HG03103 (cell line): ENCODE measurements at regions not wholly inside any gene's neighbourhood (a gene's known extent, or its start where the extent isn't known, plus 50 kb on each side); places are given as distances from the start of the nearest gene placed in this dataset.

ENCODE experiments used
- ATAC-seq: cut with Tn5 transposase; IDR thresholded peaks from one replicate; pipeline ENCODE4 v1.9.1; 2021; ENCODE audit warnings: low read depth; ENCODE audit not compliant: unreplicated experiment

GRCh38 chr15:97057503-97057902, 727.0 kb downstream of the NR2F2 start:
- ATAC-seq, result no peak

- no peak for ATAC-seq
Measured at GRCh38 chr15:97059281-97059680, 728.8 kb downstream of the NR2F2 start.

DNA sequence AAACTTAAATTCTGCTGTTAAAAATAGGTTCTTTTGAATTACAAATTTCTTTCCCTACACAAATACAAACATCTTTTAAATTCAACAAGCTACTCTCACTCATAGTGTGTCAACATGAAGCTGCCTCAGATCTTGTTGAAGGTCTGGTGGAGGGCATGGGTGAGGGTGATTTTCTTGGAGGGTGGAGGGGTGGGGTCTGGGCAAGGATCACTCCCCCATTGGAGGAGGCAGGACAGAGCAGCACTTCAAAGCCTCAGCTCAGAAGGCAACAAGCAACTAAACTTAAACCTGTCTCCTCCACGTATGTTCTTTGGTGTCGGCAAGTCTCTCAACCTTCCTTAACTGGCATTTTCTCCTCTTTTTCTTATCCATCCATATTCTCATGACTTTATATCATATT, 730.9 kb downstream of the NR2F2 start:
- ATAC-seq, result no peak

DNA sequence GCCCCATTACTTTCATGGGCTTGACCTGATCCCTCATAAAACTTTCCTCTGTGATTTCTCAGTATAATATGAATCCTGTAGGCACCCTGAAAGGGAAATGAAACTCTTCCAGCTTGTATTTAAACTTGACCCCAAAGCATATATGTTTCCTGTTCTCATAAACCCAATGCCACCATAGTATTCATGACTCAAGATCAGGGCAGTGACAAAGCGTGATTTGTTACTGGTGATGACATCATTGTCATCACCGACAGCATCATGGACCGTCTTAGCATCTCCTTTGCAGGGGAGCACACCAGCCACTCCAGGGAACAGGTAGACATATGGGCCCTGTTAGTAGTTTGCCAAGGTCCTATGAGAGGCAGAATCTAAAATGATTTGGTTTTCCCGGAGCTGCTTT, 741.2 kb downstream of the NR2F2 start:
- ATAC-seq, result no peak

DNA sequence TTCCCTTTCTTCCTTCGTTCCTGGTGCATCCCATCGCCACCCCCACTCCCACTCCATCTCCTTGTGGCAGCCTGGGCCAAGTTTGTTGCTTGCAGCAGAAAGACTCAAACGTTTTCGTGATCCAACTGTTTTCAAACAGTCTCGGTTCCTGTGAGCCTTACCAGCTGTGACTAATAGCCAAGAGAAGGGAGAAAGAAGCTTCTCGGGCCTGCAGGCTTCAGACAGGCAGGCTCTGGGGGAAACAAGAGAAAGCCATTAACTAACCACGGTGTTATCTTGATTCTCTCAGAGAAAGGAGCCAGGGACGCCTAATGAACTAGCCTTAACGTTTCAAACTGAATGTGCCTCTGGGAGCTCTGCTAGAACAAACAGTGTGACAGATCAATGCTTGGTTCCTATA, 742.0 kb downstream of the NR2F2 start:
- ATAC-seq, result no peak

GRCh38 chr15:97076011-97076410, 745.5 kb downstream of the NR2F2 start:
- no peak for ATAC-seq

DNA sequence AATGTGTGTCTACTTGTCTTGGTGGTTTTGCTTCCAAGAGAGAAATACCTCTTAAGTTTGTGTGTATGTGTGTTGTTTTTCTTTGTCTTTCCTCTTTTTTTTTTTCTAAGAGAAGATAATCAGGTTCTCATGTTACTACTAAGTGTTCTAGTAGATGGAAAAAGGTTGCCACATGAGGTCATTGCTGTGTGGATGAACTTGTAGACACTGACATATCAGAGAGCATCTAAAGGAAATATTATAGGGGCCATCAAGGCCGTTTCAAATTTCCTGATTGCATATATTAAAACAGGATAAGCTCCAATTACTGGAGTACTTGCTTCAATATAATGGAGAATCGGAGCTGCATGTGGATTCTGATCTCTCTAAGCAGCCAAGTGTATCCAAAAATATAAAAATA, 747.5 kb downstream of the NR2F2 start:
- ATAC-seq, result no peak

GRCh38 chr15:97078591-97078990, 748.1 kb downstream of the NR2F2 start:
- ATAC-seq, result no peak

GRCh38 chr15:97081666-97082226, 751.2 kb downstream of the NR2F2 start:
- no peak for ATAC-seq

DNA sequence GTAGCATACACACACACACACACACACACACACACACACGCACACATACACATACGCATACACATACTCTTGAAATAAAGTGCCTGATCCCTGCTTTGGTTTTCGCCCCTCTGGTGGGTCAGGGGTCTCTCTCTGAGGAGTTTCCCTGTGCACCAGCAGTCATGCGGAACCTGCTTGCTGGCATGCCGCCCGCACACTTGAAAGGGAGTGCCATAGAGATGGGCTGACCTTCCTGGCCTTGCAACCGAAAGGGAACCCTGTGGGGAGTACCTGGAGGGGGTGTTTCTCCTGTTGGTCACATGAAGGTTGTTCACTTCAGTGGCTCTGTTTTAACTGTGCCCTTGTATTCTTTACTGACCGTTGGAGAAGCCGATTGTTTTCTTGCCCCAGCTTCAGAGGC, 752.3 kb downstream of the NR2F2 start:
- no peak for ATAC-seq

DNA sequence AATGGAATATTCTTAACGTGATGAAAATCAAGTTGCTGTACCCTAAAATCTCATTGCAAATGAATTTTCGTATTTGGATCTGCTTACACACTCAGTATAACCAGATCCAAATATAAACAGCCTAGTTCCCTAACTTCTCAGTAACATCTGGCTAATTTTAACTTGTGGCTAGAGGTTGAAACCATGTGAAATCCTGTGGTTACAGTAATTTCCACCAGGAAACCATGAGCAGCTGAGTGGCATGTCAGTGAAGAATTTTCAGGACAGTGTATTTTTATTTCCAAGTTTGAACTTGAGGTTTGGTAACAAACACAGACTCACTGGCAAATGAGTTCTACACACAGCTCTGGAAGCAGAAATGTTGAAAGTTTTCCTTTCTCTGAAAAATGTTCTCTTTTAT, 754.1 kb downstream of the NR2F2 start:
- no peak for ATAC-seq

GRCh38 chr15:97085731-97086130, 755.2 kb downstream of the NR2F2 start:
- no peak for ATAC-seq

DNA sequence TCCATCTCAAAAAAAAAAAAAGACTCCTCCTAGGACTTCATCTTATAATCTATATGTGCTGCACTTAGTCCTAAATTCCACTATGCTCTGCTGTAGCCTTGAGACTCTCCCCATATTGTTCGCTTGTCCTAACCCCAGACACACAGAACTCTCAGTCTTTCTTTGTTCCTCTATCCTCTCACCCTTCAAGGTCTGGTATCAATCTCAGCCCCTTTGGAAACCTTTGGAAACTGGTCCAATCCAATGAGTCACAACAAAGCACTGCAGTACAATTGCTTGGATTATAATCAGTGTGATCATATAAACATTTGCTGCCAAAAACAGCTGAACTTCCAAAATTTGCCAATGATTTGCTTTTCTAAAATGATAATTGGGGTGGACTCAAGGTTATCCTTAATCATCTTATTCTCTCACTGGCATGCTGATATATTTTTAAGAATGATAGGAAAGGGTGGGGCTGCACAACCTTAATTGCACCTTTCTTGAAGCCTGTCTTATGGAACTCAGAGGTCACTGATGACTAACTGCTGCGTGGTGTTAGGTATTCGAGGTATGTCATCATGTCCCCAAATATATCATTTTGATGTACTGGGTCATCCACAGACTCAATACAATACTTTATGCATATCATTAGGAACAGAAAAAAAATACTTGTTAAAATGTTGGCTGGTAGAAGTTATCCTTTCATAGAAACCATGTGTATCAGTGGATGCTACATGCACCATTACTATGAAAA, 756.7 kb downstream of the NR2F2 start:
- ATAC-seq, result no peak

- ATAC-seq, result no peak
Measured at GRCh38 chr15:97091093-97091492, 760.6 kb downstream of the NR2F2 start.

- ATAC-seq, result no peak
Measured at GRCh38 chr15:97092656-97093055, 762.2 kb downstream of the NR2F2 start.

DNA sequence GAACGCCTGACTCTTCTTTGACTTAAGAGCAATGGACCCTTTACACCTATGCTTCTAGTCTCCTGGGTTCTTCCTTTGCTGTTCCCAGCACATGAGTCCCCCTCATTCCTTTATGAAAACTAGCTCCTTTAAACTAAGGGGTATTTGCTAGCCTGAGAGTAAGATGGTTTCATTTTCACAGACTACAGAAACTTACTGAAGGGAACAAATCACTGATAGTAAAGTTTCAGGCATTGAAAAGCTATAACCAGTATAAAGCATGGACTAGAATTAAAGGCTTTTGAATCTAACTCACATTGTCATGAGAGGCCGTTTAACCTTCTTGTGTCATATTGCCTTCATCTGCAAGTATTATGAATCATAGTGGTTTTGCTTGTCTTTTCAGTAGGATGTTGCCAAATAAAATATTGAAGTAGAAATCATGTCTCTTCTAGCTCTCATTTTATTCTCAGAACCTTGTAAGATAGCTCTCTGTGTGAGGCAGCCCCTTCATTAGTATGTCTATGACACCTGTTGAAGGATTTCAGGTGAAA, 765.9 kb downstream of the NR2F2 start:
- no peak for ATAC-seq

DNA sequence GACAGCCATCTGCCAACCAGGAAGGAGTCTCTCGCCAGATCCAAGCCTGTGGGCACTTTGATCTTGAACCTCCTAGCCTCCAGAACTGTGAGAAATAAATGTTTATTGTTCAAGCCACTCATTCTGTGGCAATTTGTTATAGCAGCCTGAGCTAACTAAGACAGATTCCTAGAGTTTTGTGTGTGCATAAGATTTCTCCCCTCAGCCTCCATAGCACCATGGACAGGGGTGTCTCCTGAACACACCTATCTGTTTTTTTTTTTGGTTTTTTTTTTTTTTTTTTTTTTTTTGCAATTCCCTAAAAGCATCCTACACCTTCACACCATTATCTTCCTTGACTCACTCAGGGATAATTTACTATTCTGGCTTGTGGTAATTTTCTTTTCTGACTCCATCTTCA, 768.5 kb downstream of the NR2F2 start:
- no peak for ATAC-seq

DNA sequence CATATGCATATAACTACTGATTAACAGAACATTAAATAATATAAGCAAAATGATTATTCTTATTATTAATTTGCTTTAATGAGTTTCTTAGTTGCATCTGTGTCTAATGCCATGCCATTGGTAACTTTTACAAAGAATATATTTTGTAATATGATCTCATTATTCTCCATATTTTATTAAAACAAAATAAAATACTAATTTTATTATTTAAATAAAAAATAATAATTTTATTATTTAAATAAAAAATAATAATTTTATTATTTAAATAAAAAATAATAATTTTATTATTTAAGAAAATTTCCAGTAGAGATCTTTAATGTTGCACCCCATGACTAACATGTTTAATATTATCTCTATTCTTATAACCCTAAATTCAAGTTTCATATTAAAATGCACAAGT, 771.1 kb downstream of the NR2F2 start:
- no peak for ATAC-seq

GRCh38 chr15:97114900-97115760, 784.6 kb downstream of the NR2F2 start:
- ATAC-seq, result no peak

DNA sequence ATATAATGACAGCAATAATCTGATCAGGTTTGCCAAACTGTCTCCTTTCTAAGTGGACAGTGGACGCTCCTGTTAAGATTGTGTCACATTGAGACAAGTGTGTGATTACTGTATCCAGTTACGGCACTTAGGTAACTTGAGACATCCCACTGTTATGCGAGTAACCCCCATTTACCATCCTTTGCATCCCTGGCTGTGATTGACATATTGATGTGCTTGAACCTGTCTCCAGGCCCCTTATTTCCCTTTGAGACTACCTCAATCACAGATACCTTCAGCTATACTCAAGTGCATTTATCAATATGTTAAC, 785.2 kb downstream of the NR2F2 start:
- no peak for ATAC-seq

DNA sequence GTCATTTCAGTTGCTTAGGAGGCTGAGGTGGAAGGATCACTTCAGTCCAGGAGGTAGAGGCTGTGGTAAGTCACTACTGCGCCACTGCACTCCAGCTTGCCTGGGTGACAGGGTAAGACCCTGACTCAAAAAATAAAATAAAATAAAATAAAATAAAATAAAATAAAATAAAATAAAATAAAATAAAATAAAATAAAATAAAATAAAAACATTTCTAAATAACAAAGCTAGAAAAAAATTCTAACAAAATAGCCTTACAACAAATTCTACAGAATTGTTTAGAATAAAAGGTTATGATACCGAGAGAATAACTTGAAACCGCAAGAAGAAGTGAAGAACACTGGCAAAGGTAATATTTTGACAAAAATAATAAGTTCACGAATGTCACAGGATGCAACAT, 794.3 kb downstream of the NR2F2 start:
- no peak for ATAC-seq
